Fibroblast of lung (primary cell): ENCODE measurements at regions not wholly inside any gene's neighbourhood (a gene's known extent, or its start where the extent isn't known, plus 50 kb on each side); places are given as distances from the start of the nearest gene placed in this dataset.

ENCODE experiments used
- DNase-seq, 2 donors: peaks; one replicate each; pipeline versions ENCODE4 v3.0.0 to v3.0.0-alpha.2; 2010; ENCODE audit warnings: low read depth in 2 of 2
- H2AFZ ChIP-seq: 2 replicates; pipeline ENCODE4 v1.5.1; 2012; ENCODE audit warnings: low read length, control low read depth, inconsistent platforms
- H3K27ac ChIP-seq: 2 replicates; pipeline ENCODE4 v1.5.1; 2011; ENCODE audit warnings: low read length, control low read depth; ENCODE audit not compliant: insufficient read depth
- H3K27me3 ChIP-seq: 2 replicates; pipeline ENCODE4 v1.5.1; 2011; ENCODE audit warnings: mild to moderate bottlenecking, low read length; ENCODE audit not compliant: control insufficient read depth, insufficient read depth
- H3K36me3 ChIP-seq: 2 replicates; pipeline ENCODE4 v1.5.1; 2011; ENCODE audit warnings: low read length; ENCODE audit not compliant: control insufficient read depth, insufficient read depth
- H3K4me1 ChIP-seq: 2 replicates; pipeline ENCODE4 v1.5.1; 2011; ENCODE audit warnings: low read length; ENCODE audit not compliant: control insufficient read depth, insufficient read depth; ENCODE audit errors: extremely low read depth
- H3K4me2 ChIP-seq: 2 replicates; pipeline ENCODE4 v1.5.1; 2011; ENCODE audit warnings: low read length, control low read depth; ENCODE audit not compliant: insufficient read depth; ENCODE audit errors: extremely low read depth
- H3K4me3 ChIP-seq, 4 experiments: fragments of 200-600 bp in 1 of 4; sonication (generic) in 1 of 4; replicated peaks in 1 of 4; 2 replicates each; pipeline ENCODE4 v1.5.1; 2011 to 2016; ENCODE audit warnings: low read length in 4 of 4, low read depth in 3 of 4, mild to moderate bottlenecking in 3 of 4, control low read depth in 2 of 4, inconsistent platforms in 1 of 4, mixed read lengths in 1 of 4; ENCODE audit not compliant: insufficient read depth in 1 of 4; ENCODE audit errors: control extremely low read depth in 1 of 4
- H3K79me2 ChIP-seq: 2 replicates; pipeline ENCODE4 v1.5.1; 2012; ENCODE audit warnings: mild to moderate bottlenecking, low read length, inconsistent platforms; ENCODE audit not compliant: control insufficient read depth, insufficient read depth
- H3K9ac ChIP-seq: 2 replicates; pipeline ENCODE4 v1.5.1; 2011; ENCODE audit warnings: mild to moderate bottlenecking, low read length, control low read depth; ENCODE audit not compliant: insufficient read depth
- H3K9me3 ChIP-seq: 2 replicates; pipeline ENCODE4 v1.5.1; 2012; ENCODE audit warnings: low read depth, low read length; ENCODE audit not compliant: control insufficient read depth, insufficient read depth
- H4K20me1 ChIP-seq: 2 replicates; pipeline ENCODE4 v1.5.1; 2011; ENCODE audit warnings: low read length; ENCODE audit not compliant: control insufficient read depth, insufficient read depth; ENCODE audit errors: extremely low read depth
- CTCF ChIP-seq, 2 donors: IDR thresholded peaks in 1 of 2; conservative IDR thresholded peaks in 1 of 2; 1 replicate in 1 of 2; 2 replicates in 1 of 2; pipeline ENCODE4 v1.5.1; 2011 to 2012; ENCODE audit warnings: low read length in 2 of 2, control low read depth in 1 of 2, inconsistent platforms in 1 of 2, low read depth in 1 of 2, mild to moderate bottlenecking in 1 of 2
- EZH2 ChIP-seq: IDR thresholded peaks from 2 replicates; pipeline ENCODE4 v1.5.1; 2012; ENCODE audit warnings: low read length, control low read depth, mild to moderate bottlenecking; ENCODE audit errors: missing control alignments

GRCh38 chr13:66210677-66211076 is 1019.5 kb downstream of the PCDH9 start:
- DNase-seq, result peak; percentile 87 to 98
- no peak for TF ChIP-seq CTCF (conservative IDR thresholded peaks at IDR 0.05 in 1 of 2, IDR thresholded peaks at IDR 0.05 in 1 of 2; ENCODE audit: low read depth in 1 of 2, low read length in 2 of 2)
- no peak for TF ChIP-seq EZH2
- H3K4me1 ChIP-seq, result no peaks in the 10 kb centered on the region
- H3K36me3 ChIP-seq, result no peaks in the 10 kb centered on the region
- H3K79me2 ChIP-seq, result no peaks in the 10 kb centered on the region
- H3K27ac ChIP-seq, result no peak overlapping the region
- H3K4me3 ChIP-seq, result no peak overlapping the region
- no peak overlapping the region for H2AFZ ChIP-seq
- H4K20me1 ChIP-seq, result no peaks in the 10 kb centered on the region
- H3K4me2 ChIP-seq, result no peak overlapping the region
- H3K27me3 ChIP-seq, result no peaks in the 10 kb centered on the region
- no peak overlapping the region for H3K9ac ChIP-seq
- H3K9me3 ChIP-seq, result no peaks in the 10 kb centered on the region

GRCh38 chr13:66208589-66208988 is 1021.5 kb downstream of the PCDH9 start:
- Histone ChIP-seq H3K9ac (no peak overlapping the region), H4K20me1 (no peaks in the 10 kb centered on the region)

GRCh38 chr13:66207610-66208009 is 1022.5 kb downstream of the PCDH9 start:
- Histone ChIP-seq H3K27ac (no peak overlapping the region), H3K4me2 (no peak overlapping the region), H3K36me3 (no peaks in the 10 kb centered on the region), H3K9ac (no peak overlapping the region), H2AFZ (no peak overlapping the region), H4K20me1 (no peaks in the 10 kb centered on the region), H3K4me1 (no peaks in the 10 kb centered on the region), H3K79me2 (no peaks in the 10 kb centered on the region), H3K27me3 (no peaks in the 10 kb centered on the region), H3K9me3 (no peaks in the 10 kb centered on the region), H3K4me3 (no peak overlapping the region)
- peak in 1 of 2 donors; percentile 18 for DNase-seq
- TF ChIP-seq CTCF (conservative IDR thresholded peaks at IDR 0.05 in 1 of 2, IDR thresholded peaks at IDR 0.05 in 1 of 2; ENCODE audit: low read depth in 1 of 2, low read length in 2 of 2), result no peak
- no peak for TF ChIP-seq EZH2

More at GRCh38 chr13:66208589-66208988, 1021.5 kb downstream of the PCDH9 start:
- no peaks in the 10 kb centered on the region for H3K9me3 ChIP-seq
- H3K4me2 ChIP-seq, result no peak overlapping the region
- H3K27me3 ChIP-seq, result no peaks in the 10 kb centered on the region
- H3K79me2 ChIP-seq, result no peaks in the 10 kb centered on the region
- no peak overlapping the region for H3K4me3 ChIP-seq
- no peak for DNase-seq
- H3K4me1 ChIP-seq, result no peaks in the 10 kb centered on the region
- H3K27ac ChIP-seq, result no peak overlapping the region
- TF ChIP-seq CTCF (conservative IDR thresholded peaks at IDR 0.05 in 1 of 2, IDR thresholded peaks at IDR 0.05 in 1 of 2; ENCODE audit: low read depth in 1 of 2, low read length in 2 of 2) (no peak), EZH2 (no peak)
- H3K36me3 ChIP-seq, result no peaks in the 10 kb centered on the region
- H2AFZ ChIP-seq, result no peak overlapping the region
